Activated B cell treated with CpG ODN at 0.5 μM for 24 hours (primary cell): ENCODE measurements at regions not wholly inside any gene's neighbourhood (a gene's known extent, or its start where the extent isn't known, plus 50 kb on each side); places are given as distances from the start of the nearest gene placed in this dataset.

Experiments
- ATAC-seq: fragments of 200-7000 bp; cut with Tn5 transposase; one replicate; pipeline ENCODE4 v1.10.0; 2021; ENCODE audit warnings: low read depth, mild to moderate bottlenecking, moderate library complexity
- CTCF ChIA-PET: fragments of 350-600 bp; sonication (Branson Sonifier 250); formaldehyde crosslinking; loops from one replicate; lab custom pipeline; 2021; ENCODE audit warnings: antibody characterized with exemption; lab: Charles Lee
- POLR2A ChIA-PET: fragments of 350-600 bp; sonication (Branson Sonifier 250); formaldehyde crosslinking; loops from one replicate; lab custom pipeline; 2021; ENCODE audit warnings: antibody characterized with exemption; lab: Charles Lee
- DNase-seq: peaks from one replicate; pipeline ENCODE4 v3.0.0; 2022
- H3K27ac Mint-ChIP-seq: one replicate; pipeline ENCODE4 v1.8.0; 2020; ENCODE audit warnings: mixed read lengths
- H3K27me3 Mint-ChIP-seq: one replicate; pipeline ENCODE4 v1.8.0; 2021; ENCODE audit warnings: mixed read lengths
- H3K36me3 Mint-ChIP-seq: one replicate; pipeline ENCODE4 v1.8.0; 2021; ENCODE audit warnings: low read depth, mixed read lengths
- H3K4me1 Mint-ChIP-seq: one replicate; pipeline ENCODE4 v1.8.0; 2021; ENCODE audit warnings: mixed read lengths
- H3K4me3 Mint-ChIP-seq: one replicate; pipeline ENCODE4 v1.8.0; 2020; ENCODE audit warnings: mild to moderate bottlenecking, mixed read lengths
- H3K9me3 Mint-ChIP-seq: one replicate; pipeline ENCODE4 v1.8.0; 2020; ENCODE audit warnings: mixed read lengths
- CTCF ChIP-seq: fragments of 200-600 bp; IDR thresholded peaks from one replicate; pipeline ENCODE4 v1.8.0; 2022; ENCODE audit warnings: antibody characterized with exemption, mild to moderate bottlenecking
- intact Hi-C: fragments of 100-400 bp; cut with micrococcal nuclease; formaldehyde crosslinking; loops from one replicate; pipeline ENCODE4 v1.15.1; 2024

DNA sequence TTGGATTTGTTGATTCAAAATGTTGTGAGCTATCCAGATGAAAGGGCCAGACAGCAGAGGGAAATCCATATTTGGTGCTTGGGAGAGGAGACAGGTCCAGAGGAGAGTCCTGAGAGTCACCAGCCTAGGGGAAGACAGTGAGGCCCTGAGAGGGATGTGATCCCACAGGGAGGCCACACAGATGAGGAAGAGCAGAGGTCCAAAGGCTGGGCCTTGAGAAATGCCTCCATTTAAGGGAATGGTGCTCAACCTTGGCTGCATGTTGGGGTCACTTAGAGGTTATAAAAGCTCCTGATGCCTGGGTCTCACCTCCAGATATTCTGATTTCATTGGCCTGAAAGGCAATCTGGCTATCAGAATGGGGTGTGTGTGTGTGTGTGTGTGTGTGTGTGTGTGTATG, 194.9 kb downstream of the UTP18 start:
- Mint-ChIP-seq H3K4me3 (no peak overlapping the region), H3K36me3 (no peaks in the 10 kb centered on the region), H3K4me1 (no peaks in the 10 kb centered on the region), H3K27me3 (peaks cover 7% of the 10 kb centered on the region), H3K9me3 (peaks cover 2% of the 10 kb centered on the region), H3K27ac (no peak overlapping the region)
- ChIA-PET POLR2A (no interaction called here), CTCF (no interaction called here)
- TF ChIP-seq CTCF: no peak
- intact Hi-C loops: no loop called here
- DNase-seq (no peak), ATAC-seq (no peak)

- no peak for ATAC-seq
- CTCF ChIA-PET: no interaction called here
- H3K4me1 Mint-ChIP-seq: no peaks in the 10 kb centered on the region
These were observed 195.6 kb downstream of the UTP18 start for GRCh38 chr17:51455931-51456330.

GRCh38 chr17:51456942-51457341, 196.6 kb downstream of the UTP18 start:
- CTCF ChIA-PET: no interaction called here
- no peak overlapping the region for H3K27ac Mint-ChIP-seq
- DNase-seq (no peak), ATAC-seq (no peak)
- no peak for TF ChIP-seq CTCF
- H3K4me3 Mint-ChIP-seq: no peak overlapping the region
- H3K36me3 Mint-ChIP-seq: no peaks in the 10 kb centered on the region
- H3K9me3 Mint-ChIP-seq: peaks cover 2% of the 10 kb centered on the region
- H3K4me1 Mint-ChIP-seq: no peaks in the 10 kb centered on the region
- H3K27me3 Mint-ChIP-seq: peaks cover 10% of the 10 kb centered on the region
- intact Hi-C loops: no loop called here
- POLR2A ChIA-PET: no interaction called here

More at GRCh38 chr17:51455931-51456330, 195.6 kb downstream of the UTP18 start:
- H3K9me3 Mint-ChIP-seq: peaks cover 2% of the 10 kb centered on the region
- POLR2A ChIA-PET: no interaction called here
- H3K27ac Mint-ChIP-seq: no peak overlapping the region
- TF ChIP-seq CTCF: no peak
- H3K4me3 Mint-ChIP-seq: no peak overlapping the region
- intact Hi-C loops: no loop called here
- H3K36me3 Mint-ChIP-seq: no peaks in the 10 kb centered on the region
- H3K27me3 Mint-ChIP-seq: peaks cover 7% of the 10 kb centered on the region
- DNase-seq: no peak

GRCh38 chr17:51461578-51462004, 201.2 kb downstream of the UTP18 start:
- H3K27ac Mint-ChIP-seq: no peak overlapping the region
- no peaks in the 10 kb centered on the region for H3K36me3 Mint-ChIP-seq
- CTCF ChIA-PET: interaction anchor here (1.0 kb wide), 1 partner anchor 14 kb away, joined by 3 read pairs; no protein-coding TSS in a partner anchor
- POLR2A ChIA-PET: no interaction called here
- ATAC-seq (no peak), DNase-seq (no peak)
- no peaks in the 10 kb centered on the region for H3K4me1 Mint-ChIP-seq
- TF ChIP-seq CTCF: no peak
- no peaks in the 10 kb centered on the region for H3K9me3 Mint-ChIP-seq
- peaks cover 10% of the 10 kb centered on the region for H3K27me3 Mint-ChIP-seq
- intact Hi-C loops: no loop called here
- H3K4me3 Mint-ChIP-seq: no peak overlapping the region

DNA sequence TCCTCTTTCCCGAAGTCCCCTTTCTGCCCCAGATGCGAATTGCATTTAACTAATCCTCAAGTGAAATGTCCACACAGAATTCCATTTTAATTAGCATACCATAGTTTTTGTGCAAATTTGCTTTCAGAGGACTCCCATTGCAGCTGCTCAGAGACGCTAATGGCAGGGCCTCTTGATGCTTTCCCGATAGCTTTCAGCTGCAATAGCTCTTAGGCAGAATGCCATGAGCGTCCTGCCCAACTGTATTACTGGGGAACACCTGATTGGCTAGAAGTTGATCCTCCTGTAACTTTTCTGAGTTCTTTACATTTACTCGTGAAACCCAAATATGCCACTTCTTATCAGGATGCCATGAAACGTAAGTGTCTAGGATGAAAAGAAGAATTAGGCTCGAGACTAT, 203.0 kb downstream of the UTP18 start:
- H3K27ac Mint-ChIP-seq: no peak overlapping the region
- intact Hi-C loops: no loop called here
- CTCF ChIA-PET: no interaction called here
- H3K27me3 Mint-ChIP-seq: peaks cover 8% of the 10 kb centered on the region
- no peak for DNase-seq
- no peaks in the 10 kb centered on the region for H3K4me1 Mint-ChIP-seq
- no peaks in the 10 kb centered on the region for H3K36me3 Mint-ChIP-seq
- ATAC-seq: no peak
- H3K4me3 Mint-ChIP-seq: no peak overlapping the region
- no peaks in the 10 kb centered on the region for H3K9me3 Mint-ChIP-seq
- POLR2A ChIA-PET: no interaction called here
- no peak for TF ChIP-seq CTCF
